Breast epithelium (tissue), 3 donors: ENCODE measurements at regions not wholly inside any gene's neighbourhood (a gene's known extent, or its start where the extent isn't known, plus 50 kb on each side); places are given as distances from the start of the nearest gene placed in this dataset.

Experiments
- POLR2A ChIP-seq: fragments of 450-650 bp; IDR thresholded peaks from one replicate; pipeline ENCODE4 v1.6.1; 2016; ENCODE audit warnings: antibody characterized with exemption, mild to moderate bottlenecking, moderate library complexity
- TF ChIP-seq, protein P1 (sequence below), 3 donors: fragments of 450-650 bp; IDR thresholded peaks; one replicate each; pipeline ENCODE4 v1.5.1; 2016 to 2017; ENCODE audit warnings: antibody characterized with exemption in 3 of 3, mild to moderate bottlenecking in 3 of 3, moderate library complexity in 3 of 3

DNA sequence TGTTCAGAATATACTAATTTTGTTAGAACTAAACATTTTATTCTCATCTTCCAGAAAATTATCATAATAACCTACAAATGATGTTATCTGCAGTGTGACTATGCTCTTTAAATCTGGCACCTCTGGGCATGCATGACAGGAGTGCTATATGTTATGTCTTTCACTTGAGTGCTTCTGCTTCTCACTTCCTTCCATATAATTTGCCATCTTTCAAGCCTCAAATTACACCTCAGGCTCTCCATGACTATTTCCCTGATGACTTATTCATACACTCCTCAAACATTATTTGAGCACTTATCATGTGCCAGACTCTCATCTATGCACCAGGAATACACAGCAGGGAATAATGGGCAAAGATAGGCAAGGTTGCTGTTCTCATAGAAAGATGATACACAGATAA lies 219.3 kb upstream of the POU2AF2 start:
- TF ChIP-seq, protein P1, sequence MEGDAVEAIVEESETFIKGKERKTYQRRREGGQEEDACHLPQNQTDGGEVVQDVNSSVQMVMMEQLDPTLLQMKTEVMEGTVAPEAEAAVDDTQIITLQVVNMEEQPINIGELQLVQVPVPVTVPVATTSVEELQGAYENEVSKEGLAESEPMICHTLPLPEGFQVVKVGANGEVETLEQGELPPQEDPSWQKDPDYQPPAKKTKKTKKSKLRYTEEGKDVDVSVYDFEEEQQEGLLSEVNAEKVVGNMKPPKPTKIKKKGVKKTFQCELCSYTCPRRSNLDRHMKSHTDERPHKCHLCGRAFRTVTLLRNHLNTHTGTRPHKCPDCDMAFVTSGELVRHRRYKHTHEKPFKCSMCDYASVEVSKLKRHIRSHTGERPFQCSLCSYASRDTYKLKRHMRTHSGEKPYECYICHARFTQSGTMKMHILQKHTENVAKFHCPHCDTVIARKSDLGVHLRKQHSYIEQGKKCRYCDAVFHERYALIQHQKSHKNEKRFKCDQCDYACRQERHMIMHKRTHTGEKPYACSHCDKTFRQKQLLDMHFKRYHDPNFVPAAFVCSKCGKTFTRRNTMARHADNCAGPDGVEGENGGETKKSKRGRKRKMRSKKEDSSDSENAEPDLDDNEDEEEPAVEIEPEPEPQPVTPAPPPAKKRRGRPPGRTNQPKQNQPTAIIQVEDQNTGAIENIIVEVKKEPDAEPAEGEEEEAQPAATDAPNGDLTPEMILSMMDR (IDR thresholded peaks at IDR 0.05), result no peak
- no peak for TF ChIP-seq POLR2A
